ENCODE measurements at regions not wholly inside any gene's neighbourhood (a gene's known extent, or its start where the extent isn't known, plus 50 kb on each side); places are given as distances from the start of the nearest gene placed in this dataset.

GRCh38 chr9:23559522-23559921, 266.5 kb downstream of the ELAVL2 start:
- TF ChIP-seq CTCF (conservative IDR thresholded peaks at IDR 0.05; ENCODE audit: low read length) (no peak), EZH2phosphoT487 (IDR thresholded peaks at IDR 0.05; ENCODE audit: borderline replicate concordance, low read depth, low read length) (no peak)

All from OCI-LY7 (cell line).